Activated CD8-positive, alpha-beta memory T cell treated with anti-CD3 and anti-CD28 coated beads, Interleukin-2, amount 50 U/mL, for 24 hours (primary cell): ENCODE measurements at regions not wholly inside any gene's neighbourhood (a gene's known extent, or its start where the extent isn't known, plus 50 kb on each side); places are given as distances from the start of the nearest gene placed in this dataset.

ENCODE experiments used
- DNase-seq: peaks from one replicate; pipeline ENCODE4 v3.0.0-alpha.2; 2020; ENCODE audit errors: extremely low read depth

DNA sequence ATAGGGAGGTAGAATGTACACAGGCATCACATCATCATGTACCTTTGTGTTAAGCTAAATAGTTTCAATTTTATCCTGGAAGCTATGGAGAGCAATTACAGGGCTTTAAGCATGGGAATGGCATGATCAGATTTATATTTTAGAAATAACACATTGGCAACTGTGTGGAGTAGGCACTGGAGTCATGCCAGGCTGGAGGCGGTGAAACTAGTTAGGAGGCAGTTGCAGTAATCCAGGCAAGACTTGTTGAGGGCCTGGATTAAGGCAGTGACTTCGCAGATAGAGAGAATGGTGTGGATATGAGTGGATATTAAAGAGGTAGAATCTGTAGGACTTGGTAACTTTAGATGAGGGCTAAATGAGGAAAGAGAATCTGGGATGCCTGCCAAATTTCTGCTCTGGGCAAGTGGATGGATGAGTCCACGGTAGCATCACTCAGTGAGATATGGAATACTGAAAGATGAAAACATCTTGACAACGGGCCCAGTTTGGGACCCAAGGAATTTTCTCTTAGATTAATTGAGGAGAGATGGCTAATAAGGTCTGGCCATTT, 506.2 kb downstream of the FGF9 start:
- no peak for DNase-seq

DNA sequence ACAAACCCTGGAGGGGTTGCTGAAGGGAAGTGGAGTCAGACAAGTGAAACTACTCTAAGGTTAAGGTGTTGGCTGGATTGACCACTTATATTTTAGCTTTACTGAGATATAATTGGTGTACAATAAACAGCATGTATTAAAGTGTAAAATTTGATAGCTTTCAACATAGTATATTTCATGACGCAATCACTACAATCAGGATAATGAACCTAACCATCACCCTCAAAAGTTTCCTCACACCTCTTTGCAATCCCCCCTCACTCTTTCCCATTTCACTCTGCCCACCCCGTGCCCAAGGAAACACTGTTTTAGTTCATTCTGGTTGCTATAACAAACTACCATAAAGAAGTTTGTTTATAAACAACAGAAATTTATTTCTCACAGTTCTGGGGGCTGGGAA, 508.0 kb downstream of the FGF9 start:
- DNase-seq: no peak

DNA sequence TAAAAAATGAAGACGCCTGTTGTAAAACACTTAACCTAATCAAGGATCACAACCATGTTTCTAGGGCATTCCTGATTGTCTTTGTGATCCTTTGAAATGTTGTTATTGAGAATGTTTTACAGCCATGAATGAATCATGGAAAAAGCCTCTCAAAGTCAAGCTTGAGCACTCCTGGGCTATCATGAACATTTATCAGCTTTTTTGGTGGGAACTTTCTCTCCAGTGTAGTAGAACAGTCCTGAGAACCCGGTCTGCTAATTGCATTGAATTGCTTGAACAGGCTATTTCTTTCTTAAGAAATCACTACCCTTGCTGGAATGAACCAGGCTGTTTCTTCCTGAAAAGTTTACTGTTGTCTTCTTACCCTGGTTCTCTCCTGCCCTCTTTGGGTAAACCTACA, 516.5 kb downstream of the FGF9 start:
- no peak for DNase-seq

DNA sequence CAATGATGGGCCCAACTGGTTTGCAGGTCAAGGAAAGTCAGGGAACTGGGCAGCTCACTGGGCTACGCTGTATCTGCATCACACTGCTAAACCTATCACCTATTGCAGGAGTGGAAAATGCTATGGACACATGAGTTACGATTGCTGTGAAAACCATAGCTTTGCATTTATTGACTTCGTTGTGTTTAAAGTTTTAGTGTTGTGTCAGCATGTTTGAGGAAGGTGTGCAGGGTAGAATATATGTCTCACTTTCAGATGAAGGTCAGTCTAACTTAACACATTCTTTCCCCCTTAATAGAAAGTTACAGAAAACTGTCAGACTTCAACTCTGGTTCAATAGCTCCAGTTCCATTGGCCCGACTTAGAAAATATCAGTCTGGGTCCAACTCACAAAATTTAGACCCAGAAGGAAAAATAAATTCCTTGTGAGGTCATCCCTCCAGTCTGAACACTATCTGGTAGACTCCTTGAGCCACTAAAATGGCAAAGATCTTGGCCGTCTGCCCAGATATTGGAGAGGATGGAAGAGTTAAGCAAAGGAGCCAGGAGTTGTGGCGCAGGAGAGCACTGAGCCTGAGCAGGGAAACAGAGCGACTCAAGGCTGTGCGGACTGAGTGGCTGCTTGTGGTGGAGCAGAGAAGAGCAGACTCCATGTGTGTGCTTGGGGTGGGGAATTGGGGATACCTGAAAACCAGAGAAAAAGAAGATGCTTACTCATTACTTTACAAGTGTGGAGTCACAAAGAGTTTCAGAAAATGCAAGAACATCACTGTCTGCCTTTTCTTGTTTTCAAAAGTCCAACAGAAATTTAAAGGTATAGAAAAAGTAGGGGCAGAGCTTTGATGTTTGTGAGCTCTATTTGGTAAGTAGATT, 518.5 kb downstream of the FGF9 start:
- no peak for DNase-seq

DNA sequence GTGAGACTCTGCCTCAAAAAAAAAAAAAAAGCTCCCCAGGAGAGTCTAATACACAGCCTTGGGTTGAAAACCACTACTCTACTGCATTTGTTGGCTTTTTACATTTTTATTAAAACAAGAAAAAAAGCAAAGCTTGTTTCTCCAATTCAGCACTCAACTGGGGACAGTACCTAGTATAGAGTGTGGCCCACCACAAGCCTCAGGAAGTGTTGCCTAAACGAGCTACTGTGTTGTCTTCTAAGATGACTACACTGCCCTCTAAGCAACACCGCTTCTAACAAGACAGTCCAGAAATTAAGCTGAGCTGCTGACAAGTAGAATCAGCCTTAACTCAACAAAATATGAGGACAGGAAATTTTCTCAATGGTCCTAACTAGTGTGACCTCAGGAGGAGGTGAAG, 522.2 kb downstream of the FGF9 start:
- no peak for DNase-seq

DNA sequence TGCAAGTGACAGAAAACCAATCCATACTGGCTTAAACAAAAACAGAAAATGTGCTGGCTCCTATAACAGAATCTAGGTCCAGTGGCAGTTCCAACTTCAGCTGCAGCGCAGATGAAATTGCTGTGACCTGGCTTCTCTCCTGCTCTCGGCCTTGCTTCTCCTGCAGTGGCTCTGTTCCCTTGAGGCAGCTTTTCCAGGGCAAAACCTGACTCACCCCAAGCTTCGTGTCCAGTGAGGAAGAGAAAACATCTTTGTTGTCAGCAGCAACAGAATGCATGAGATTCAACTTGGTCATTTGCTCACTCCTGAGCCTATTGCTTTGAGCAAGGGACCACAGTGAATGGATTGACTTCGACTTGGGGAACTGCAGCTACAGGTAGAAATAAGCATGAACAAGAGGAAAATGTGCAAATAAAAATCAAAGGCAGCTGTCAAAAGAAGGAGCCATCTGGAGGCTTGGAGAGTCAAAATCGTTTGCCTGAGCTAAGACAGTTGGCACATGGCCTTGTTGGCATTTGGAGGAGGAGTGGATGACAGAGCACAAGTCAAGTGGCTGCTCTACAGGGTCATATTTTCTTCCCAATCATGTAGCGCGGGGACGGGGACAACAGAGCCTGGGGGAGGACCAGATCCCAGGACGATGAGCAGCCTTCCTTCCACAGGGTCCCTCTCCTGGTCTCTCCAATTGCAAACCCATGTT, 523.4 kb downstream of the FGF9 start:
- no peak for DNase-seq

DNA sequence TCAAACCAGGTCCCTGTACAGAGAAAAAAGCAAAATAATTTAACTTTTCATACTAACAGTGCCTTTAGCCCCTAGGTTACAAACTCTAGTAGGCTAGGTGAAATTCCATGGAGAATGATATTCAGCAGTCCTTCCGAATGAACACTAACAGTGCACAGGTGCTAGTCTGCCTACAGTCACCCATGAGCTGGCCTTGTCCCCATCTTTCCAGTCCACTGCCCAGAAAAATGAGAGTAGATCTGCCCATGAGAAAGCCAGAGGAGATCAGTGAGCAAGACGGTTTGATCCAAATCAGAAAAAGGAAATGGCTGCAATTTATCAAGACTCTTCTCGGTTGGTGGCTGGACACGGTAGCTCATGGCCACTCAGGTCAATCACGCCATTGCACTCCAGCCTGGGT, 524.9 kb downstream of the FGF9 start:
- no peak for DNase-seq

DNA sequence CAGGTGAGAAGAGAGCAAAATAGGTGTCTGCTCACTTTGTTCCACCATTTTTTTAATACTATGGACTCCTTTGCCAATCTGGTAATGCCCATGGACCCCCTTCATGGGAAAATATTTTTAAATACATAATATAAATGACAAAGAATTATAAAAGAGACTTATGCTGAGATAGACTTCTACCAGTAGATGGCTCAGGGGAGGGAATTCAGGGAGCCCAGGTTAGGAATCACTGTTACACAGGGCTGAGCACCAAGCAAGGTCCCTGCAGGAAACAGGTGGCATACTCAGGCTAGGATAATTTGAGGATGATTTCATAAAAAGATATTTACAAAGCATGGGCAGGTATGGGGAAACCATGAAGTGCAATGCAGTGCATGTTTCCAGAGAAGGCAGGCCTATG, 525.9 kb downstream of the FGF9 start:
- no peak for DNase-seq

DNA sequence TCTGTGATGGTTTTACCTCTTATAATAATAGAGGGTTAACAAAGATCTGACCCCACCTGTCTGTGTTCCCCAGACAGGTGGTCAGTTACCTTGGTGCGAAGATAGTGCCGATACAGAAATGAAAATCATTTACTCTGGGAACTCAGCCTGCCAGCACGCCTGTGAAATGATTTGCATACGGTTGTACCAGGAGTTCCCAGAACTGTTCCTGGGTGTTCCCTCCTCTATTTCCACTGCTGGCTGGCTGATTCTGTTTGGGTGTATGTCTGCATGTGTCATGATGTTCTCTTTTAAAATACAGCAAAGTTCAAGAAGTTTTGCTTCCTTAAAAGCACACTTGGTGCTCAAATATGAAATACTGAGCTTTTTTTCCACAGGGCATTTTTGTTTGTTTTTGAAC, 527.1 kb downstream of the FGF9 start:
- no peak for DNase-seq

DNA sequence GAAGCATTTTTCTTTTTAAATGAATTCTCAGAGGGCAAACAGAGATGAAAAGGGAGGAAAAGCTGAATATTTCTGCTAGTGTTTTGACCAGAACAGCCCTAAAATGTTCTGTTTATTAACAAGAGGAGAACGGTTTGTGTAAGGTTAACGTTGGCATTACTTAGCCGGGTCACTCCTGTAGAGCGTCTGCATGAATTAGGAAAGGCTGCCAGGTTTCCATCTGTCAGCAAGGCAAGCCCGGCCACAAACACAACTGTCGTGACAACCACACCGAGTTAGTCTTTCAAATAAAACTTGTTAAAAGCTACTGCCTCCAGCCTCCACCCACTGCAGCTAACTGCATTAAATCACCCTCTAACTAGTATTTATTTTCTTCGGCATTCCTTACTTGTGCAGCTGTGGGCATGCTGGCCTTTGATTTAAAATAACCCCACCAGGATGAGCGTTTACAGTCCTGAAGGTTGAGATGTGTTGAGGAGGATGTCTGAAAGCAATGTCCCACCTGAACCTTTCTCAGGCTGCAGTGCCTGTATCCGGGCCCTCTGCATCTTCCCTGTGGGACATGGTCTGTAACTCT, 527.9 kb downstream of the FGF9 start:
- no peak for DNase-seq

DNA sequence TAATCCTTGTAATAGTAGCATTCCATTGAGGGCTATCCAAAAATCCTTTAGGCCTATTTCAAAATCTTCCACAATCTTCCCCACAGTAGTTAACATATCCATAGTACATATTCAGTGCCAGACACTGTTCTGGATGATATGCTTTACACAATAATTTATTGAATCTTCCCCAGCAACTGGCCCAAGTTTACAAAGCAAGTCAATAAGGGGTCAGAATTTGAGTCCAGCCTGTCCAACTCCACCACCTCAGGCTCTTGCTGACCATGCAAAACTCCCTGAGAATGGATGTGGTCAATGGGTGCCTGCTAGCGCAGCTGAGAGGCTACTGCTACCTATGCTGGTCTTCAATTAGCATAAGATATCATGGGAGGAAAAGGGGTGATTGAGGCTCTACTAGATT, 529.6 kb downstream of the FGF9 start:
- DNase-seq: no peak

DNA sequence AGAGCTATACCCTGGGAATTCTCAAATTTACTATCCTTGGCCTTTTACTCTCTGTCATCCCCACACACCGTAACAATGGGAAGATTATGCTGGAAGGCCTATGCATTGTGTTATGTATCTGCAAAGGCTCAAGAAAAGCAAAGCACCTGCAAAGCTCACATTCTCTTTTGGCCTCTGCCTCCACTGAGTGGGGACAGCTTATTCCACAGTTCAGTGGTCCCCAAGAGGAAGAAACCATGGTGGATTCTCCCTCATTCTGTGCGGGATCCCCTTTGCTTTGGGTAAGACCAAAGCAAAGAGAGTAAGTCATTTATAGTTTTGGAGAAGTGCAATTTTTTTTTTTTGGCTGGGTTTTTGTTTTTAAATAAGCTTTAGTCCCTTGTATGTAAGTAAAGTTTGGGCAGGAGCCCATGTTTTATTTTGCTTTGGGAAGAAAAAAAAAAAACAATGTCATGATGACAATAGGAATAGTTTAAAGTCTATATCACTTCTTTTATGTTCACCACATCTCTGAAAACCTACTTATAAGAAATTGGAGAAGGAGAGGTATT, 530.6 kb downstream of the FGF9 start:
- DNase-seq: no peak

DNA sequence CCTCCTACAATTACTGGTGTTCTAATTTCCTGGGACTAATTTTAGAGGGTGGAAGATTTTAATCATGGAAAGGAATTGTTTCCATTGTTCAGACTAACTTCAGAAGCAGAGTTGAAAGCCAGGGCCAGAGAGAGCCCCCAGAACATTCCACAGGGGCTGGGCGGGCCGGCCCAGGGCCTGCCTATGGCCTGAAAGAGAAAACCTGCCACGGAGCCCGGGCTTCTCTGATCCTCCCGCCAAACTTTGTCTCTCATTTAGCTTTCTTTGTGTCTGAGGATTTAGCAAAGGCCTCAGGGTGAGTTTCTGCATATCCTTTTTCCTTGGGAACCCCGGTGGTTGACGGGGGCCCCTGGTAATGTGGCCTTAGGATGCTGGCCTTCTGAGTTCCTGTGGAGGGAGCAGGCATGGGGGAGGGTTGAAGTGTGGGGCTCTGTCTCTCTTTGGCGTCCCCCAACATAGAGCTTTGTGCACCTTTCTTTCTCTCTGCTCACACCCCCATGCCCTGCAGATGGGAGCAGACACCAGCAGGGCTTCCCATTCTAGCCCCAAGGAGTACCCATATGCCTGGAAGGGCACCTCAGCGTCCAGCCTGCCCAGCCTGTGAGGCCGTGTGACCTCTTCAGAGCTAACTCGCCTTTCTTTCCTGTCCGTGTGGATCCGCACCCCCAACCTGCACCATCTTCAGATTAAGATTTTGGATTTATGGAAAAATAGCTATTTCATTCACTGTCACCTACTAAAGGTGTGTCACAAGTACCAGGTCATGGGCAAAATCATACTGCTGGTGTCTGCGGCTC, 539.5 kb downstream of the FGF9 start:
- no peak for DNase-seq

DNA sequence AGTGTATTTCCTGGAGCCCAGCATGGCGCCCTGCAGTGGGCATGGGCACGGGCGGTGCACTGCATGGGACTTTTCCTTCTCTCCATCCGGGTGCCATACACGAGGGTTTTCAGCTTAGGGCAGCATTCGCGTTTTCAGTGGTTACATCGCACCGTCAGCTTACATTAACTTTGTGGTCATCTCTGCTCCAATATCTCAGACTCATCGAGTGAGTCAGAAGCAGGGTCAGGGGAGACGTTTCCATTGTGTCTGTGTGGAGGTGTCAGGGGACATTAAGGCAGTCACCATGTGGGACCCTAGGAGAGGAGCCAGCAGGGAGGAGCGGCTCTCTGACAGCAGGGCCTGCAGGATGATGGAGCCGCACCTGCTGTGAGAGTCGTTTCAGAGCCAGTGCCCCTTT, 541.0 kb downstream of the FGF9 start:
- DNase-seq: no peak

DNA sequence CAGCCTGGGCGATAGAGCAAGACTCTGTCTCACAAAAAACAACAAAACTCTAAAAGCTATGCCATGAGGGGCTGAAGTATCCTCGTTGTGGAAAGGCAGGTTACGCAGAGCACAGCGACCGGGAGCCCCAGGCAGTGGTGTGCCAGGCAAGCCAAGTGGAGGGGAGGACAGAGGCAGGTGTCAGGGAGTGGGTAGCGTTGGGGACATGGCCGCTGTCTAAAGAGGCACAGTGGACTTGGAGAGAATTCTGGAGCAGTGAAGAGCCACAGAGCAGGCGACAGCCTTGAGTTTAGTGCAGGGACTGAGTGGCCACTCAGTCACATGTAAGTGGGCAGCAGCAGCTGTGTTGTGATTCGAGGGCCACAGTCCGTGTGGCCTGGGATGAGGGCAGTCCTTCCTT, 541.7 kb downstream of the FGF9 start:
- DNase-seq: no peak

DNA sequence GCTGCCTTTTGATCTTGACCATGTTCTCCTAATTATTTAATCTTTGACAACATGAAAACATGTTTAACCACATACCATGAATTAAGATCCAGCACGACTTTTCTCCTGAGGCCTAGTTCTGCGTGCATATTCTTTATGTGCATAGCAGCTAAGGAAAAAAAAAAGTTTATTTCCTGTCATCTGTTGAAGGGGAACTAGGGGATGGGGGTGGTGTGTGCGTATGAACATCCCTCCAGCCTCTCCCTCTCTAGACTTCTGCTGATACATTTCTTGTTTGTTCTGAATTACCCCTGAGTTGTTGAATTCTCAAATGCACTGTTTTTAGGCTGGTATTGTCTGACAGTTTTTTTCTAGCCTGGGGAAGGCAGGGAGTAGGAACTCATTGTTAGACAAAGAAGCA, 543.3 kb downstream of the FGF9 start:
- no peak for DNase-seq

DNA sequence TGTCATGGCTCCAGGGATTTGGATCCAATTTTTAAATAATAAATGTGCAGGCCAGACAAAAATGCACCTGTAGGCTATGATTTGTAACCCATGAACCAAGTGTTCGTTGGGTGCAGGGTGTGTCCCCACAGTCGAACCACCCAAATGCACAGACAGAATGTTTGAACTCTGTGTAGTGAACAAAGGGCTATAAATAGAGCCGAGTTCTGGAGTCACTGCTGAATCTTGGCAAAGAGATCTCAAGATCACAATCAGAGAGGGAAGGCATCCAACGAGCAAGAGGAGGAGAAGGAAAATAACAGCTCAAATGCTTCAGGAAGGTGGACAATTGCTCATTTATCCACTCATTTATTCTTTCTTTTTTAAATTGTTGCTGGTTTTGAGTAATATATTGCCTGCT, 547.9 kb downstream of the FGF9 start:
- DNase-seq: no peak

DNA sequence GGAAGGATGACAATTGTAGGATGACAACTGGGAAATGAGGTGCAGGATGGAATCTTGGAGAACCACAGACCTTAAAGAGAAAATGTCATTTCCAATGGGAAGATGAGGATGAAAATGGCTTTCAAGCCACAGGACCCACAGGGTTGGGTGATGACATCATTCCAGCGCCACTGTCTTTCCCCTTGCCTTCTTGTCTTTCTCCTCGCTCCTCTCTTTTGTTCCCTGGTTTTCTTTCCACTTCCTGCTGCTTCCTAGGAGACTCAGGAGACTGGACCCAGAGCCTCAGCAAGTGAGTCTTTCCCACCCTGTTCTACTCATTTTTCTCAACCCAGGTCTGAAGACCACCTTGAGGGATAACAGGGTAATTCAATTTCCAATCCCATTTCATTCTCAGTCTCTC, 548.8 kb downstream of the FGF9 start:
- no peak for DNase-seq

DNA sequence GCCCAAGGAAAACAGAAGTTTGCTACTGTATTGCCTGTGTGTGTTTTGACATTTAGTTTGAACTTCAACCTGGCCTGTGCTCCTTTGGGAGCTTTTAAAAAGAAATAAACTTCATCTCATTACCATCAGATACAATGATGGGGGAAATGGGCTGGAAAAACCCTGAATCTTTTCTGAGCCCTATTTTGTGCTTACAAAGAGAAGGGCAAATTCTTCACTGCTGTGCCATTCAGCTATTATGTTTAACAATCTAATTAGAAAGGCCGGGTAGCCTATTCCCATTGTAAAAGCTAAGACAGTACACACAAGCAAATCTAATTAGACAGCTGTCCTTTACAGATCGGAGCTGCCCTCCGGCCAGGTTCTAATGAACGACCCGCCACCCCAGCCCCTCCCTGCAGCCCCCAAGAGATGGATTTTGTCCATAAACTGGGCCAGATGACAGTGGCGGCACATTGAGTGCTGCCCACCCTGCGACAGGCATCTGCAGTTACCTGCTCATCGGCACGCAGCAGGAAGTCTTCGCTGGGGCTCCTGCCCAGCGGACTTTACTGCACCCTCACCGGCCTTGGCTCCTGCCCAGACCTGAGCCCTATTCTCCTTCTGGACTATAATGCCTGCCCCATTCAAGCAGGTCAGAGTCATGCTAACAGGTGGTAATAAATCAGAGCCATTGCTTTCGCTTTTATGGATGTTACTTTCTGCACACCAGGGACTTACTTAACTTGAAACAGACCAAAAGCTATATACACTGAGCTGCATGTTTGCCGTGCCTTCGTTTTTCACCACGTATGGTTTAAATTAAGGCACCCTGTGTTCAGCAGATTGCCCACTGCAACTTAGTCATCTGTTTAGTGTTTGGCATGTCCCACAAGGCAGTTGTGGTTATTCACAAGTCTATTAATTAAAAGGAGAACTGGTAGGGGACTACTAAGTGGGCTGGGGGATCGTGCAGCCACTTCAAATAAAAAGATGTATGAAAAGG, 549.6 kb downstream of the FGF9 start:
- no peak for DNase-seq

DNA sequence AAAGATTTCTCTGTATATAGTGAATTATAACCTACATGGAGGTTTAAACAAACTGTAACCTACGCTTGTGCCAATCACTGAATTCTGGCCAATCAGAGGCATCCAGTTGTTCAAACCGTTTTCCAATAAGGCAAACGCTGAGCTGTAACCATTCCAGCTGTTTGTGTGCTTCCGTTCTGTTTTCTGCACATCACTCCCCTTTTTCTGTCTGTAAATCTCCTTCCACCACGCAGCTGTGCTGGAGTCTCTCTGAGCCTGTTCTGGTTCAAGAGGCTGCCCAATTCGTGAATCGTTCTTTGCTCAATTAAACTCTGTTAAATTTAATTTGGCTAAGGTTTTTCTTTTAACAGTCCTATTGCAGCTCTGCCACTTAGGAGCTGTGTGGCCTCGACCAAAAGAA, 552.5 kb downstream of the FGF9 start:
- no peak for DNase-seq
